CD14-positive monocyte (primary cell): ENCODE measurements at regions not wholly inside any gene's neighbourhood (a gene's known extent, or its start where the extent isn't known, plus 50 kb on each side); places are given as distances from the start of the nearest gene placed in this dataset.

Source experiments
- DNase-seq, 3 donors: peaks; one replicate each; pipeline ENCODE4 v3.0.0-alpha.2; 2011 to 2022
- H2AFZ ChIP-seq: 2 replicates; pipeline ENCODE4 v1.6.0; 2012; ENCODE audit warnings: mild to moderate bottlenecking, low read depth, low read length, inconsistent platforms; ENCODE audit not compliant: insufficient read depth, poor library complexity, severe bottlenecking
- H3K27ac ChIP-seq, 2 donors: 1 replicate in 1 of 2; 2 replicates in 1 of 2; pipeline ENCODE4 v1.5.1; 2012 to 2013; ENCODE audit warnings: low read length in 2 of 2, control low read depth in 1 of 2, inconsistent platforms in 1 of 2, low read depth in 1 of 2, mild to moderate bottlenecking in 1 of 2
- H3K27me3 ChIP-seq, 2 donors: one replicate each; pipeline versions ENCODE4 v1.6.0 to v1.6.1; 2011 to 2013; ENCODE audit warnings: low read length in 2 of 2; ENCODE audit not compliant: control insufficient read depth in 2 of 2, insufficient read depth in 2 of 2
- H3K36me3 ChIP-seq, 2 donors: replicated peaks in 1 of 2; 1 replicate in 1 of 2; 2 replicates in 1 of 2; pipeline versions ENCODE4 v1.5.1 to v1.6.1; 2012 to 2013; ENCODE audit warnings: low read length in 2 of 2, control low read depth in 1 of 2, inconsistent platforms in 1 of 2, mild to moderate bottlenecking in 1 of 2; ENCODE audit not compliant: insufficient read depth in 2 of 2, control insufficient read depth in 1 of 2
- H3K4me1 ChIP-seq, 2 donors: 1 replicate in 1 of 2; 2 replicates in 1 of 2; pipeline versions ENCODE4 v1.5.1 to v1.6.1; 2012 to 2013; ENCODE audit warnings: low read length in 2 of 2, control low read depth in 1 of 2, inconsistent platforms in 1 of 2, mild to moderate bottlenecking in 1 of 2, moderate library complexity in 1 of 2; ENCODE audit not compliant: insufficient read depth in 2 of 2, control insufficient read depth in 1 of 2
- H3K4me2 ChIP-seq: replicated peaks from 2 replicates; pipeline ENCODE3; 2012; ENCODE audit warnings: low read length, moderate library complexity, mild to moderate bottlenecking; ENCODE audit not compliant: poor library complexity, severe bottlenecking; ENCODE audit errors: extremely low read depth
- H3K4me3 ChIP-seq, 3 experiments: fragments of 200-600 bp in 1 of 3; sonication (generic) in 1 of 3; replicated peaks in 1 of 3; 1 replicate in 2 of 3; 2 replicates in 1 of 3; pipeline ENCODE4 v1.5.1; 2011 to 2013; ENCODE audit warnings: low read length in 3 of 3, mild to moderate bottlenecking in 3 of 3, control low read depth in 2 of 3, low read depth in 2 of 3, inconsistent platforms in 1 of 3, moderate library complexity in 1 of 3
- H3K79me2 ChIP-seq: 2 replicates; pipeline ENCODE4 v1.6.0; 2012; ENCODE audit warnings: mild to moderate bottlenecking, control low read depth, inconsistent platforms, low read length, moderate library complexity; ENCODE audit not compliant: insufficient read depth
- H3K9ac ChIP-seq: 2 replicates; pipeline ENCODE4 v1.6.0; 2017; ENCODE audit warnings: low read length, mild to moderate bottlenecking; ENCODE audit not compliant: insufficient read depth, poor library complexity, severe bottlenecking
- H3K9me3 ChIP-seq, 2 donors: replicated peaks in 1 of 2; 1 replicate in 1 of 2; 2 replicates in 1 of 2; pipeline versions ENCODE4 v1.5.1 to v1.6.1; 2012 to 2013; ENCODE audit warnings: low read length in 2 of 2, control low read depth in 1 of 2; ENCODE audit not compliant: control insufficient read depth in 1 of 2, insufficient read depth in 1 of 2
- H4K20me1 ChIP-seq: 2 replicates; pipeline ENCODE4 v1.6.0; 2012; ENCODE audit warnings: mild to moderate bottlenecking, low read length, control low read depth, moderate library complexity; ENCODE audit not compliant: insufficient read depth
- H3K27ac Mint-ChIP-seq, 7 donors: one replicate each; pipeline ENCODE4 v1.8.0; 2020; ENCODE audit warnings: mild to moderate bottlenecking in 7 of 7, mixed read lengths in 7 of 7, moderate library complexity in 6 of 7, inconsistent platforms in 2 of 7
- H3K27me3 Mint-ChIP-seq, 3 donors: one replicate each; pipeline ENCODE4 v1.8.0; 2021 to 2022; ENCODE audit warnings: low read depth in 3 of 3, mild to moderate bottlenecking in 3 of 3, mixed read lengths in 3 of 3, moderate library complexity in 3 of 3, inconsistent platforms in 1 of 3
- H3K36me3 Mint-ChIP-seq, 2 donors: one replicate each; pipeline ENCODE4 v1.8.0; 2020; ENCODE audit warnings: mixed read lengths in 2 of 2, inconsistent platforms in 1 of 2, mild to moderate bottlenecking in 1 of 2
- H3K4me1 Mint-ChIP-seq: one replicate; pipeline ENCODE4 v1.8.0; 2020; ENCODE audit warnings: mild to moderate bottlenecking, mixed read lengths
- H3K4me3 Mint-ChIP-seq, 2 donors: one replicate each; pipeline ENCODE4 v1.8.0; 2020; ENCODE audit warnings: mild to moderate bottlenecking in 2 of 2, mixed read lengths in 2 of 2, moderate library complexity in 1 of 2
- H3K9me3 Mint-ChIP-seq, 7 donors: one replicate each; pipeline ENCODE4 v1.8.0; 2020 to 2022; ENCODE audit warnings: mixed read lengths in 7 of 7, mild to moderate bottlenecking in 6 of 7, moderate library complexity in 6 of 7, inconsistent platforms in 2 of 7
- CTCF ChIP-seq: fragments of 200-600 bp; IDR thresholded peaks from one replicate; pipeline ENCODE4 v1.8.0; 2022; ENCODE audit warnings: antibody characterized with exemption, mild to moderate bottlenecking
- WGBS: methylation state at CpG from one replicate; pipeline ENCODE4 v1.1.5; 2013; ENCODE audit warnings: missing lambda C conversion rate; ENCODE audit not compliant: insufficient coverage; 5-methylcytosine and 5-hydroxymethylcytosine counted together
- intact Hi-C, 2 donors: fragments of 100-400 bp; cut with micrococcal nuclease; formaldehyde crosslinking; loops; one replicate each; pipeline versions ENCODE4 v1.15.0 to v1.15.1; 2023

- Histone ChIP-seq H3K27me3 (no peaks in the 10 kb centered on the region), H4K20me1 (no peaks in the 10 kb centered on the region), H3K36me3 (no peaks in the 10 kb centered on the region), H3K27ac (no peak overlapping the region), H3K79me2 (no peaks in the 10 kb centered on the region), H3K4me1 (peaks cover 10 to 17% of the 10 kb centered on the region in 2 donors), H3K9ac (no peak overlapping the region), H3K4me2 (no peak overlapping the region), H3K9me3 (no peaks in the 10 kb centered on the region), H2AFZ (peak overlapping the region; percentile 7), H3K4me3 (no peak overlapping the region)
- peaks cover 0 to 4% (median 0%) of the 10 kb centered on the region in 3 donors for H3K27me3 Mint-ChIP-seq
- WGBS = 28% methylated on average over 2 of the region's 9 CpGs
- intact Hi-C loops = no loop called here
- no peak for TF ChIP-seq CTCF
- no peak overlapping the region for H3K27ac Mint-ChIP-seq
- H3K4me3 Mint-ChIP-seq = no peak overlapping the region
- peaks cover 15% of the 10 kb centered on the region for H3K4me1 Mint-ChIP-seq
- DNase-seq = peak; percentile 3 to 29 (median 4)
- peaks cover 0 to 2% (median 0%) of the 10 kb centered on the region in 7 donors for H3K9me3 Mint-ChIP-seq
- H3K36me3 Mint-ChIP-seq = no peaks in the 10 kb centered on the region
Observed at GRCh38 chr10:3595736-3596135, 189.3 kb downstream of the KLF6 start.

- no peak overlapping the region for H3K4me2 ChIP-seq
- Mint-ChIP-seq H3K4me1 (peaks cover 15% of the 10 kb centered on the region), H3K36me3 (no peaks in the 10 kb centered on the region), H3K9me3 (peaks cover 0 to 2% (median 0%) of the 10 kb centered on the region in 7 donors), H3K4me3 (no peak overlapping the region), H3K27me3 (peaks cover 0 to 3% (median 2%) of the 10 kb centered on the region in 3 donors), H3K27ac (peak overlapping the region in 1 of 7 donors; percentile 26)
- TF ChIP-seq CTCF = no peak
- no peaks in the 10 kb centered on the region for H3K27me3 ChIP-seq
- H3K4me3 ChIP-seq = no peak overlapping the region
- H3K36me3 ChIP-seq = no peaks in the 10 kb centered on the region
- intact Hi-C loops = no loop called here
- no peaks in the 10 kb centered on the region for H3K9me3 ChIP-seq
- H4K20me1 ChIP-seq = no peaks in the 10 kb centered on the region
- H2AFZ ChIP-seq = no peak overlapping the region
- 95% methylated on average over 6 of the region's 6 CpGs for WGBS
- peaks cover 10 to 17% of the 10 kb centered on the region in 2 donors for H3K4me1 ChIP-seq
- no peaks in the 10 kb centered on the region for H3K79me2 ChIP-seq
- H3K27ac ChIP-seq = no peak overlapping the region
- no peak for DNase-seq
- H3K9ac ChIP-seq = no peak overlapping the region
Observed at GRCh38 chr10:3593611-3594010, 191.4 kb downstream of the KLF6 start.
